ENCODE measurements at regions not wholly inside any gene's neighbourhood (a gene's known extent, or its start where the extent isn't known, plus 50 kb on each side); places are given as distances from the start of the nearest gene placed in this dataset.

DNA sequence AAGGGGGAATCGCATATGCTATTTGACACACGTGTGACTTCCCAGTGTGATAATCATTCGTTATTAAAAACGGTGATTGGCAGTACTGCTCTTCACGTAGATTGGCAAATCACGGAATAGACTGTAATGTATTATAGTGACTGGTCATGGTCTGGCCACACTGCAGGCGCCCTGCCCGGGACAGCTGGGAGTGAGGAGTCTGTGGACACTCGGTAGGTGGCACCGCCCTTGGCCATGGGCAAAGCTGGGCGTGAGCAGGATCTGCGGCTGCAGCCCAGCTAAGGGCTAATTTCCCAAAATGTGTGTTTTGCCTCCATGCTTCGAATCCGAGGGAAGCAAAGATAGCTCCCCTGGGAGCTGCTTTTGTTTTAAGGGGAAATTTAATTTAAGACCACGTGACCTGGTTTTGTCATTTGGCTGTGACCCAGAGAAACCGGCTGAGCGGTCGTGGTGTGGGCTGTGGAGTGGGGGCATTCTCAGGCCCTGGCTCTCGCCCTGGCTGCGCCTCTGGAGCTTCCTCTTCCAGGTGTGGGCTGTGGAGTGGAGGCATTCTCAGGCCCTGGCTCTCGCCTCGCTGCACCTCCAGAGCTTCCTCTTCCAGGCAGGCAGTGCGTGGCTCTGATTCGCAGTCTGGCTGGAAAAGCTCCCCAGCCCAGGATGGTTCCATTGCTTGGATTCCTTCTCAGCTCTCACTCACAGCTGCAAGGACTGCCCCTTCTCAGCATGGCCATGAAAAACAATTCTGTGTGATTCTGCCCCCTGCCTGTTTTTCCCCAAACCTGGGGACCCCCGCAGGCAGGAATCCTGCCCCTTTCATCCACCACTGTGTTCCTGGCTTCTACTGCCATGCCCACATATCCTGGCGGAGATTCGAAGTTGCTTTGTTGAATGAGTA, 131.1 kb downstream of the OLFM1 start:
- no peak for FAIRE-seq
- no peak for DNase-seq (ENCODE audit: low spot score in 2 of 2)

DNA sequence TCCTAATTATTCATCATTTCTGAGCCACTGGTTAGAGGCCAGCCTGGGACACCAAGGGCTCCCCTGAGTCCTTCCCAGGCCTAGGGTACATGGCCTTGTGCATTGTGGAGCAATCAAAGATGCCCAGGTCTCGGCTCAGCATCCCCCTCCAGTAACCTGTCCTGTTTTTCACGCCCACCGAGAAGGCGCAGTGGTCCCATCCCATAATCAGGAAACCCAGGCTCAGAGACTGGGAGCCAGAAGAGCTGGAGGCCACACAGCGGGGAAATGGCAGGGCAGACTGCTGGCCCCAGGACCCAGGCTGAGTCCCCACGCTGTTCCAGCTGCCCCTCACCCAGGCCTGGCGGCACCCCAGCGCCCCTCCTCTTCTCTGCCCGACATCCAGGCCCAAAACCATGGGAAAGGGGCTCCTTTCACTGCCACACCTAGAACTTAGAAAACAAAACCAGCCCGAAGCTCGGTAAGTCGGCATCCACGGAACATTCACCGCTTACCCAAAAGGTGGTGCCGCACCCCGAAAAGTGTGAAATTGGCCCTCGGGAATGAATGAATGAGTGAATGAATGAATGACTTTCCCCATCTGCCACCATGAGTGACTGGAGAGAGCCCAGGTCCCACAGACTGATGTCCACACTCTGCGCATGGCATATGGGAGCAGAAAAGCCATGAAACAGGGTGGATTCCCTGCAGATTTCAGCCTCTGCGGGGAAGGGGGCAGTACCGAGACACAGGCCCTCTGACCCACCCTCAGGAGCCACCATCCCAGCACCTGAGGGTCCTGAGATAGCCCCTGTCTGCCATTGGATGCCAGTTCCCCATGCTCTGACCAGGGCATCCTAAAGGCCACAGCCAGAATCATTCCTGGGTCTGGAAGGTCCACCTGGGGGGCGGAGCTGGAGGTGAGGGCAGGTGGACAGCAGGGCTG, 132.5 kb downstream of the OLFM1 start:
- DNase-seq (ENCODE audit: low spot score in 2 of 2) (no peak), FAIRE-seq (no peak)

DNA sequence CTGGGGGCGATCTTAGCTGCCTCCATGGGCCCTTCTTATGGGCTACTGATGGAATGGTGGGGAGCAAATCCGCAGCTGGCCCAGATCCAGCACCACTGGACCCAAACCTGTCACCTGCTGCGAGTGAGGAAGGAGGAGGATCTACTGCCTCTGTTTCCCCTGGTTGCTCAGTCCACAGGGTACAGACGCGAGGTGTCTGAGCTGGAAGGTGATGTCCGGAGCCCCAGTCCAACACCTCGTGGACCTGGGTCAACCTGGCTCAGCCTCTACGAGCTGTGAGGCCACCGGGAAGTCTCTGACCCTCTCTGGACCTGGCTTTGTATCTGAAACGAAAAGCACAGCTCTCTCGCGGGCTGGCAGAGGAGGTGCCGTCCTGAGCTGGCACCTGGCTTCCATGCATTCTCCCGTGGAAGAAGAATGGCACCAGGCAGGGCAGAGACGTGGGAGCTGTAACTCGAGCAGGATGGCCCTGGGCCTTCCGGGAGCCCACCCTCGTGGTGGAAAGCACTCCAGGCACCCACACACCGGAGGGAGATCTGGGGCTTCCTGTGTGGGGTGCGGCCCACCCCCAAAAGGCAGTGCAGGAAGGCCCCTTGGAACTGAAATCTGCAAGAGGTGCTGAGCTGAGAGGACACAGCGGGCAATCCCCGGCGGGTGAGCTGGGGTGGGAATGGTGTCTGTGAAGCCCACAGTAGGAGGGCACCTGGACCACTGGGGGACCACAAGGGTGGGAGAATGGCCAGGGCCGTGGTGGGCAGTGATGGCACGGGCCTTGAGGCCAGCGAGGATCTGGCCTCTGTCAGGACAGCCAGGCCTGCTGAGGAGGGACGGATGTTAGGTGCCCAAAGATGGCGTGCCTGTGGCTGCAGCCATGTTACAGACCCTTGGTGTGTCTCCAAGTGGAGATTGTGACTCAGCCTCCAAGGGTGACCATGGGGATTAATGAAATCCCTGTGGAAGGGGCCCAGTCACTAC, 133.4 kb downstream of the OLFM1 start:
- no peak for DNase-seq (ENCODE audit: low spot score in 2 of 2)
- no peak for FAIRE-seq

DNA sequence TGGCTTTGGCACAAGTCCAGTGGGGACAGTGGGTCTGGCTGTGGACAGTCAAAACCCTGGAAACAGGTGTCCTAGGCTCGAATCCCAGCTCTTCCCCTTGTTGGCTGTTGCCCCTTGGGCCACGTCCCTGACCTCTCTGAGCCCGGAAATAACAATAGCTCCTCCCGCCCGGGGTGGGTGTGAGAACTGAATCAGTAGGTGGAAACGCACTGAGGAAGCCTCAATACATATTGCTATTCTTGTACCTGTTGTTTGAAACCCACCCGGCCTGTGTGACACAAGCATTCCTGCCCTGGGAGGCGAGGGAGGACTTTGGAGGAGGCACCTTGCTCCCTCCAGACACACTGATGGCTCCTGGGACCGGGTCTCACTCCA, 134.1 kb downstream of the OLFM1 start:
- no peak for FAIRE-seq
- DNase-seq (ENCODE audit: low spot score in 2 of 2) = no peak

DNA sequence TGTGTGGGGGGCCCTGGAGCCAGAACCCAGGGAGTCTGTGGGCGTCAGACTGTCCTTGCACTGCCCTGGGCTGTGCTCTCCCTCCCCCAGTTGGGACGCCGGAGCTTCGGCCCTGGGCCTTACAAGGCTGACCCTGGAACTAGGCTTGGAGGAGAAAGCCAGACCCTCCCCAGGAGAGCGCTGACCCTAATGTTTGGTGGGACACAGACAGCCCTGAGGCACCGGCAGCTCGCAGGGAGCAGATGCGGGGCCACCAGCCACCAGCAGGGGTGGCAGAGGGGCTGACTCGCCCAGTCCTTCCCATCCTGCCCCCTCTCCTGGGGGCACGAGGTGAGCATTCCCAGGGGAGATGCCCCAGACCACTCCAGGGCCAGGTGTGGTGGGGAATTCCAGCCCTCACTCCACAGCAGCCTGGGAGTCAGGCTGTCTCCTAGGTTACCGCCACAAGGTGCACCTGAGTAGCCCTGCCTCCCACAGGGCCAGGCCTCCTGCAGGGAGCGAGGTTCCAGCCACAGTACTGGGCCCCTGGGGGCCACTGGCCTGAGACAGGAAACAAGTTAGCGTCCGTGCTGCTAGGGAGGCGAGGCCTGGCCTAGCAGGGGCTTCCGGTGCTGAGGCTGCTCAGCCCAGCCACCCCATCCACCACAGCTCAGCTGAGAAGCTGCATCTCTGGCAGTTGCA, 134.6 kb downstream of the OLFM1 start:
- DNase-seq (ENCODE audit: low spot score in 2 of 2) = no peak
- no peak for FAIRE-seq

DNA sequence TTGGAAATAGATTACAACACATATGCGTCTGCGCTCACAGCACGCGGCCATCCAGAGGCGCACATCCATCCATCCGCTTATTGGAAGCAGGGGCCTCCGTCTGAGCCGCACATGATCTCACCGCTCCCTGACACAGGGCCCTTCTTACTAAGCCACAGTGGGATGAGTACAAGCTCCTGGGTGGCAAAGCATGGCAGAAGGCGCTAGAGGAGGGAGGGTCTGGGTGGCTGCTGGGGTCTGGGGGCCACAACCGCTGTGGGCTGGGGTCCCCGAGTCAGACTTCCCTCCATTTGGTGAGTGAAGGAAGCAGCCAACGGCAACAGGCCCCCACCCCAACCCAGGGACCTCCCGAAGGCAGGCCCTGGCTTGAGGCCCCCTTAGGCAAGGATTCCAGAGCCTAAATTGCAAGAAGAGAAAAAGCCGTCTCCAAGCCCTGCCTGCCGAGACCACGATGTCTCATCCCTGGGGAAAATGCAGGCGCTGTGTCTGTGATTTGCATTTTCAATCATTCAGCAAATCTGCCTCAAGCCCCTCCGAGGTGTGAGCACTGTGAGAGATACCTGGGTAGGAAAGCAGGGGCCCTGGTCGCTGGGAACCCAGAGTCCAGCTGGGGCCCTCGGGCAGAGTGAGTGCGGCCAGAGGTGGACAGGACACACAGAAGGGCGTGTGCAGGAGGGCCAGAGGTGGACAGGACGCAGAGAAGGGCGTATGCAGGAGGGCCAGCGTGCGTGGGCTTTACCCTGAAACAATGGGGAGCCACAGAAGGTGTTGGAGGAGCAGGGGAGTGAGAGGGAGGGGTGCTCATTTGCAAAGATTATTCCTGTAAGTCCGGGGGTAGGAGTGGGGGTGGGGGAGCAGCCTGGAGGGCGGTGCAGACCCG, 135.7 kb downstream of the OLFM1 start:
- FAIRE-seq (no peak), DNase-seq (ENCODE audit: low spot score in 2 of 2) (no peak)

DNA sequence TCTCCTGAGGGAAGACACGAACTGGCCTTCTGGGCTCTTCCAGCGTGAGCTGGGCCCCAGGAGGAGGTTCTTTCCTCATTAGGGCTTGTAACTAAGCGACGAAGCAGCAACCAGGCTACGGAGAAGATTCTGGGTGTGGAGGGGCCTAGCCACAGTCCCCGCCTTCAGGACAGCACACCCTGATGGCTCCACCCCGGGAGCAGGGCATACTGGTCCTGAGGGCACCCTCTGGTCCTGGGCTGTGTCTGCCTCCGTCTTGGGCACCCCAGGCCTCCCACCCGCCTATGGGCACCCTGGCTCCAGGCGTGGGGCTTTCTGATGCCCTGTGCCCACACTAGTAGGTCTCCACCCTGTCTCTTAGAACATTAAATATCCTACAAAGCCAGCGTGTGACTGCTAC, 136.4 kb downstream of the OLFM1 start:
- no peak for FAIRE-seq
- no peak for DNase-seq (ENCODE audit: low spot score in 2 of 2)

DNA sequence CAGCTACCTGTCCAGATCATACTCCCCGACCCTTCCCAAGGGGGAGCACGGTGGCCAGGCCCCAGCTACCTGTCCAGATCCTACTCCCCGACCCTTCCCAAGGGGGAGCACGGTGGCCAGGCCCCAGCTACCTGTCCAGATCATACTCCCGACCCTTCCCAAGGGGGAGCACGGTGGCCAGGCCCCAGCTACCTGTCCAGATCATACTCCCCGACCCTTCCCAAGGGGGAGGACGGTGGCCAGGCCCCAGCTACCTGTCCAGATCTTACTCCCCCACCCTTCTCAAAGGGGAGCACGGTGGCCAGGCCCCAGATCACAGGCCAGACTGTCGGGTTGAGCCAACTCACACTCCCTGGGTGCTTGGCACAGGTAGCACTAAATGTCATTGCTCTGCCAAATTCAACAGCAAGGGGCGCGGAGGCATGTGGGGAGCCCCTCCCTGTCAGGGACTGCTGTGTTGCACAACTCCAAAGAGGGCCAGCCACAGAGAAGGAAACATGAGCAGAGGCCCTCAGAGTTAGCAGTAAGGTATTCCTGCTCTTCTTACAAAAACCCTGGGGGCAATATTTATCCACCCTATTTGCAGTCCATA, 136.9 kb downstream of the OLFM1 start:
- no peak for FAIRE-seq
- no peak for DNase-seq (ENCODE audit: low spot score in 2 of 2)

DNA sequence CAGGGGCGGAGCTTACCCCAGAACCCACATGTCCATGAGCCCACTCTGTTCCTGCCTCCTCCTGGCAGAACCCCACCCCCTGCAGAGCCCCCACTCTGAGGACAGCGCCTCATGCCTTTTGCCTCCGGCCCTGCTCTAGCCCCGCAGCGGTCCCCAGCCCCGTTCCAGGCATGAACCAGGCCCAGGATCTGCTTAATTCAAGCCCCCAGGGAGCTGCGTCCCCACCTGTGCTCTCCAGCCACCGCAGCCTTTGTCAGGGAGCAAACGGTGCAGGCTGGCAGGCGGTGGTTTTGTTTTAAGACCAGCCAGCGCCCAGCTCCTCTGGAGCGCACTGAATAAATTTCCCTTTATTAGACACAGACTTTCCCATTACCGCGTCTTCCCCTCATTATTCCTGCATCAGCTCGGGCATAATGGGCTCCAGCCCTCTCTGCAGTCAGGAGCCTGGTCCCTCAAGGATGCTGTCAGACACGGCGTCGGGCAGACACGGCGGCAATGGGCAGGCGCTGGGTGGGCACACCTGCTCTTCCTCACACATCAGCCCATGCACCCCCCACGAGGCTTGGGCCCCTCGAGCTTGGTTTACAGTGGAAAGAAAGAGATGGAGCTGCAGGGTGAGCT, 137.6 kb downstream of the OLFM1 start:
- FAIRE-seq (no peak), DNase-seq (ENCODE audit: low spot score in 2 of 2) (no peak)

DNA sequence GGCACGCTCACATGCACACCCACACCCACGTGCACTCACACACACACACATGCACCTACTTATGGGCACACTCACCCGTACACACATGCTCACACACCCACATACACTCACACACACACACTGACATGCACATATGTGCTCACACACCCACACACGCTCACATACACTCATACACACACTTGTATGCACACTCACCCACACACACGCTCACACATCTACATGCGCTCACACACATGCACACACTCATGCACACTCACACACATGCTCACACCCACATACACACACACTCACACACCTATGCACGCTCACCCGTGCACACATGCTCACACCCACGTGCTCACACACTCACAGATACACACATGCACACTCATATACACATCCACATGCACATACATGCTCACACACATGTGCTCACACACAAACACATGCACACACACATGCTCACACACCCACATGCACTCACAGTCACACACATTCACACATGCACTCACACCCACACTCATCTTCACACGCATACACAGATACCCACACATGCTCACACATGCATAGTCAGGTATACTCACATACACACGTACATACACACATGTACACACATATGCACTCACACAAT, 138.3 kb downstream of the OLFM1 start:
- DNase-seq (ENCODE audit: low spot score in 2 of 2) (no peak), FAIRE-seq (no peak)

DNA sequence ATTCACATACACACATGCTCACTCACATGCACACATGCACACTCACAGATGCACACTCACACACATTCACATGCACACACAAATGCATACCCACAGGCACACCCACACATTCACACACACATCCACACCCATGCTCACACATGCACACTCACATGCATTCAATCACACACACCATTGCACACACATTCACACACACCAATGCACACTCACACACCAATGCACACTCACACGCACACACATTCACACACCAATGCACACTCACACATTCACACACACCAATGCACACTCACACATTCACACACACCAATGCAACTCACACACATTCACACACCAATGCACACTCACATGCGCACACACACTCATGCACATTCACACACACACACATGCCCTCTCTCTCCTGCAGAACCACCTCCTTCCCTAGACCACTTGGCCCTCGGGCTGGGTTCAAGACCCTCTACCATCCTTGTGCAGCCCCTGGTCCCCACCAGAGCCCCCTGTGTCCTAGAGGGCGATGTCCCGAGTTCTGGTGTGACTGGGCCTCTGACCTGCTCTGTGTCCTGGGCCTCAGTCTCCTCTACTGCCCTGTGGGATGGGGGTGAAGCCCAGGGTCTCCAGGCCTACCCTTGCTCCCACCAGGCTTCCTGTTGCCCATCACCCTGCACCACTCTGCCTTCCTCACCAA, 139.0 kb downstream of the OLFM1 start:
- no peak for FAIRE-seq
- DNase-seq (ENCODE audit: low spot score in 2 of 2) = no peak

DNA sequence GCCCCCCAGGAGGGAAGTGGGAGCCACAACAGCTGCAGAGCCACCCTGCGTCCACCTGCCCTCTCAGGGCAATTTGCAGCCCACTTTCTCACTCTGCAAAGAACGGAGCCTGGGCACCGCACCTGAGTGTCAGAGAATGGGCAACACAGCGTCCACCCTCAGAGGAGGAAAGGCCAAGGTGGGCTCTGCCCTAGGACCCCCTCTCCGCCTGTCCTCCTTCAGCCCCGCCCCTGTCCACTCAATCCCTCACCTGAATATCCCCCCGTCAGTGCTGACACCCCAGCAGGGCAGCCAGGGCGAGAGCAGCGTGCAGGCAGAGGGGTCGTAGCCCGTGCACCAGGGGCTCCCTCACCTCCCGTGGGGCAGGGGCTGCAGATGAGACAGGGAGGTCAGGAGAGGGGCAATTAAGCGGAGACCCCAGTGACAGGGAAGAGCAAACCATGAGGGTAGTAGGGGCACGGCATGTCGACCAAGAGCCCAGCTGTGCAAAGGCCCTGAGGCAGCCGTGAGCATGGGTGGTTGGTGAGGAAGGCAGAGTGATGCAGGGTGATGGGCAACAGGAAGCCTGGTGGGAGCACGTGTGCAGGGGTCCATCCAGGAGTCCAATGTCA, 140.3 kb downstream of the OLFM1 start:
- no peak for FAIRE-seq
- DNase-seq (ENCODE audit: low spot score in 2 of 2) = no peak

DNA sequence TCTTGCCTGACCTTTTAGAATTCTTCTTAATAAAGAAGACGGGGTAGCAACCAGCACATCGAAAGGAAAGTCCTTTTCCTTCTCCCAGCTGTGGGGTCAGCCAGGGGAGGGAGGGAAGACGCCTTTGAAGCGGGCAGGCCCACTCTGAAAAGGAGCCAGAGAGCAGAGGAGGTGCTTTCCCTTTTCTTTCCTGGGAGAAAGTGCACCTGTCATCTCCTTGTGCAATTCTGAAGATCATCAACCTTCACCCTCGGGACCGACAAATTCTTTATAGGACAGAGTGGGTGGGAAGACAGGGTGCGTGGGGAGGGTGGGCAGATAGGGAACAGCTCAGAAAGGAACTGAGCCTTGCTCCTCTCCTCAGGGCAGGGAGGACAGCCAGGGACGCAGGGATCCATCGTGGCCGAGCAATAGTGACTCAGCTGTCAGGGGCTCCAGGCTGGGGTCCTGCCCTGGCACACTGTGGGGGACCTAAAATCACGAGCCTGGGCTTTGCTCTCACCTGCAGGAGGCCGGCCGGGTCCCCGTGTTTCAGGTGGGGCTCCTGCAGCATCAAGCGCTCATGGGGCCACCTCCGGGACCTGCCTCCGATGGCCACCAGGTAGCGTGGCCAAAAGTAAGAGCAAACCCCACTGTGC, 141.0 kb downstream of the OLFM1 start:
- DNase-seq (ENCODE audit: low spot score in 2 of 2) (no peak), FAIRE-seq (no peak)

DNA sequence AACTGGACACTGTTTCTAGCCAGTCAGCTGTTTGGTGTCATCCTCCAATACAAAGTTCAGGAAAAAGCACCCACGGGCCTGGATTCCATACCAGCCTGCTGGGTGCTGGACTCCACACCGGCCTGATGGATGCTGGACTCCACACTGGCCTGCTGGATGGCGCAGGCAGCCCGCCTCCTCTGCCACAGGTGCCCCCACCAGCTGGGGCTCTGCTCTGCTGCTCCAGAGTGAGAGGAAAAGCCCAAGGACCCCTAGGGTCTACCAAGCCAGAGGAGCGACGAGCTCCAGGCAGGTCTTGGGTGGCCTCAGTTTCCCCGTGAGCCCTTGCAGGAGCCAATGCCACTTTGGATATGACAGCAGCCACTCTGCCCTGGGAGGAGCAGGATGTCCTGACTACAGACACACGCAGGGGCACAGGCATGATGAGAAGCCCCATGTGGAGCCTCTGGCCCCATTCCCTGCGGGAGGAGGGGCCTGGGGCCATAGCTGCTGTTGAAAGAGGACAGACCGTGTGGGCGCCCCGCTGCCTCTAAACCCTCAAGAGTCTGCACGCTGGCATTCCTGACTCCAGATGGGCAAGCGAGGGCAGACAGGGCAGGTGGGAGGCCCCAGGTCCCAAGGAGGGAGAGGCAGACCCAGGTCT, 141.6 kb downstream of the OLFM1 start:
- no peak for FAIRE-seq
- no peak for DNase-seq (ENCODE audit: low spot score in 2 of 2)

DNA sequence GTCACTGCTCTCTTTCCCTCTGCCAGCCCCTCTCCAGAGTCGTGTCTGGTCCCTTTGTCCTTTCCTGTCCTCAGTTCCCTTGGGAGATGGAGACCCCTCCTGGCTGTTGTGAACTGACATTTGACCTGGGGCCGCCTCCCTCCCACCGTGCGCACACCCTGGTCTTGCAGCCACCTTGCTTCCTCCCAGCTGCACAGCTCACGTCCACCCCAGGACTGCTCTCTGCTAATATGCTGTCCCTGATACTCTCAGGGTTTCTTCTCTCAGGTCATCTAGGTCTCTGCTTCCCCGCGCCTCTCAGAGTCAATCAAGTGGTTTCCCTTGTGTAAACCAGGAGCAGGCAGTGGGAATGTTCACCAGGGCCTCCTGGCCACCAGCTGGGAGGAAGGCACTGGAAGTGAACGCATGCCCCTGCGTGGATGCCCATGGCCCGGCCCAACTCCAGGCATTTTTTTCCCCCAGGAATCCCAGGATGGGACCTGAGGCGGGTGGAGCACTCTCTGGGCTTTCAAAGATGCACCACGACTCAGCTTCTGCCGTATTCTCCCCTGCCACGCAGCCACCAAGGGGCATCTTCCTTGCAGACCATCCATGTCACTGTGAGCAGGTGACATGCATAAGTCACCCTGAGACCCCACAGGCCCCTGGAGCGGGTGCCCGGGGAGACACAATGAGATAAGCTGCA, 142.4 kb downstream of the OLFM1 start:
- FAIRE-seq = no peak

More for the DNA sequence above, 142.4 kb downstream of the OLFM1 start:
- DNase-seq (ENCODE audit: low spot score in 2 of 2) = no peak
